Natural killer cell (primary cell): ENCODE measurements at regions not wholly inside any gene's neighbourhood (a gene's known extent, or its start where the extent isn't known, plus 50 kb on each side); places are given as distances from the start of the nearest gene placed in this dataset.
"Not testable (repeated sequence)": the region's sequence is repeated elsewhere in the genome, so short reads cannot be mapped to it uniquely, and the experiment has no call there.

Source experiments
- ATAC-seq, 3 donors: fragments of 150-1000 bp in 2 of 3; fragments of 200-7000 bp in 1 of 3; cut with Tn5 transposase; 1 replicate in 1 of 3; 2 replicates in 2 of 3; pipeline ENCODE4 v1.10.0; 2021; ENCODE audit warnings: mild to moderate bottlenecking in 2 of 3, moderate library complexity in 2 of 3
- DNase-seq, 2 donors: peaks; one replicate each; pipeline versions ENCODE4 v3.0.0 to v3.0.0-alpha.2; 2013 to 2021; ENCODE audit warnings: mixed read lengths in 1 of 2
- H3K27ac ChIP-seq: one replicate; pipeline ENCODE4 v1.5.1; 2013; ENCODE audit warnings: mild to moderate bottlenecking, low read length
- H3K27me3 ChIP-seq: one replicate; pipeline ENCODE4 v1.6.1; 2013; ENCODE audit warnings: low read length; ENCODE audit not compliant: control insufficient read depth, insufficient read depth
- H3K36me3 ChIP-seq: one replicate; pipeline ENCODE4 v1.6.1; 2013; ENCODE audit warnings: low read length; ENCODE audit not compliant: control insufficient read depth, insufficient read depth
- H3K4me1 ChIP-seq: one replicate; pipeline ENCODE4 v1.6.1; 2013; ENCODE audit warnings: low read length; ENCODE audit not compliant: control insufficient read depth, insufficient read depth
- H3K4me3 ChIP-seq: one replicate; pipeline ENCODE4 v1.5.1; 2013; ENCODE audit warnings: low read length
- H3K9me3 ChIP-seq: one replicate; pipeline ENCODE4 v1.6.1; 2013; ENCODE audit warnings: low read length; ENCODE audit not compliant: control insufficient read depth, insufficient read depth
- H3K27ac Mint-ChIP-seq, 2 donors: one replicate each; pipeline ENCODE4 v1.8.0; 2022; ENCODE audit warnings: mild to moderate bottlenecking in 2 of 2, mixed read lengths in 2 of 2, moderate library complexity in 1 of 2
- H3K27me3 Mint-ChIP-seq, 2 donors: one replicate each; pipeline ENCODE4 v1.8.0; 2022; ENCODE audit warnings: low read depth in 2 of 2, mixed read lengths in 2 of 2
- H3K36me3 Mint-ChIP-seq: one replicate; pipeline ENCODE4 v1.8.0; 2022; ENCODE audit warnings: mixed read lengths
- H3K4me1 Mint-ChIP-seq, 2 donors: one replicate each; pipeline ENCODE4 v1.8.0; 2022; ENCODE audit warnings: mixed read lengths in 2 of 2
- H3K4me3 Mint-ChIP-seq: one replicate; pipeline ENCODE4 v1.8.0; 2022; ENCODE audit warnings: mild to moderate bottlenecking, moderate library complexity, mixed read lengths
- H3K9me3 Mint-ChIP-seq, 2 donors: one replicate each; pipeline ENCODE4 v1.8.0; 2022; ENCODE audit warnings: mixed read lengths in 2 of 2
- WGBS: methylation state at CpG from one replicate; pipeline ENCODE4 v1.1.7; 2013; ENCODE audit warnings: missing lambda C conversion rate; ENCODE audit not compliant: insufficient coverage; 5-methylcytosine and 5-hydroxymethylcytosine counted together
- intact Hi-C: fragments of 100-400 bp; cut with micrococcal nuclease; formaldehyde crosslinking; loops from one replicate; pipeline ENCODE4 v1.14.2; 2022
- TF ChIP-seq, protein P1 (sequence below): fragments of 200-600 bp; IDR thresholded peaks from one replicate; pipeline ENCODE4 v1.8.0; 2022; ENCODE audit warnings: antibody characterized with exemption

DNA sequence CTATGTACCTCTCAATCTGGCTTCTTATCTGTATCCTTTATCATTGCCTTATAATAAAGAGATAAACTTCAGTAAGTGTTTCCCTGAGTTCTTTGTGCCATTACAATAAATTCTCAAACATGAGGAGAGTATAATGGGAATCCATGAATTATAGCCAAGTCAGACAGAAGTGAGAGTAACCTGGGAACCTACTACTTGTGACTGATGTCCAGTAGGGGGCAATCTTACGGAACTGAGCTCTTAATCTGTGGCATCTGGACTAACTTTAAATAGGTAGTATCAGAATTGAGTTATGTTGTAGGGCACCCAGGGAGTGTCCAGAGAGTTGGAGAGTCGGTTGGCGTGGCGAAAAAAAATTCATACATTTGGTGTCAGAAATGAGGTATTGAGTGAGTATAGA, 542.6 kb downstream of the ZBBX start:
- no peaks in the 10 kb centered on the region for H3K36me3 Mint-ChIP-seq
- ATAC-seq: no peak
- H3K27me3 Mint-ChIP-seq: no peaks in the 10 kb centered on the region
- H3K4me3 Mint-ChIP-seq: no peak overlapping the region
- H3K27me3 ChIP-seq: no peaks in the 10 kb centered on the region
- DNase-seq: no peak
- TF ChIP-seq, protein P1, sequence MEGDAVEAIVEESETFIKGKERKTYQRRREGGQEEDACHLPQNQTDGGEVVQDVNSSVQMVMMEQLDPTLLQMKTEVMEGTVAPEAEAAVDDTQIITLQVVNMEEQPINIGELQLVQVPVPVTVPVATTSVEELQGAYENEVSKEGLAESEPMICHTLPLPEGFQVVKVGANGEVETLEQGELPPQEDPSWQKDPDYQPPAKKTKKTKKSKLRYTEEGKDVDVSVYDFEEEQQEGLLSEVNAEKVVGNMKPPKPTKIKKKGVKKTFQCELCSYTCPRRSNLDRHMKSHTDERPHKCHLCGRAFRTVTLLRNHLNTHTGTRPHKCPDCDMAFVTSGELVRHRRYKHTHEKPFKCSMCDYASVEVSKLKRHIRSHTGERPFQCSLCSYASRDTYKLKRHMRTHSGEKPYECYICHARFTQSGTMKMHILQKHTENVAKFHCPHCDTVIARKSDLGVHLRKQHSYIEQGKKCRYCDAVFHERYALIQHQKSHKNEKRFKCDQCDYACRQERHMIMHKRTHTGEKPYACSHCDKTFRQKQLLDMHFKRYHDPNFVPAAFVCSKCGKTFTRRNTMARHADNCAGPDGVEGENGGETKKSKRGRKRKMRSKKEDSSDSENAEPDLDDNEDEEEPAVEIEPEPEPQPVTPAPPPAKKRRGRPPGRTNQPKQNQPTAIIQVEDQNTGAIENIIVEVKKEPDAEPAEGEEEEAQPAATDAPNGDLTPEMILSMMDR: no peak
- no peaks in the 10 kb centered on the region for H3K36me3 ChIP-seq
- H3K9me3 Mint-ChIP-seq: peaks cover 6 to 7% of the 10 kb centered on the region in 2 donors
- H3K27ac ChIP-seq: no peak overlapping the region
- no peaks in the 10 kb centered on the region for H3K9me3 ChIP-seq
- no peaks in the 10 kb centered on the region for H3K4me1 Mint-ChIP-seq
- WGBS: 82% methylated on average over 4 of the region's 4 CpGs
- intact Hi-C loops: no loop called here
- no peaks in the 10 kb centered on the region for H3K4me1 ChIP-seq
- H3K4me3 ChIP-seq: no peak overlapping the region
- no peak overlapping the region for H3K27ac Mint-ChIP-seq

DNA sequence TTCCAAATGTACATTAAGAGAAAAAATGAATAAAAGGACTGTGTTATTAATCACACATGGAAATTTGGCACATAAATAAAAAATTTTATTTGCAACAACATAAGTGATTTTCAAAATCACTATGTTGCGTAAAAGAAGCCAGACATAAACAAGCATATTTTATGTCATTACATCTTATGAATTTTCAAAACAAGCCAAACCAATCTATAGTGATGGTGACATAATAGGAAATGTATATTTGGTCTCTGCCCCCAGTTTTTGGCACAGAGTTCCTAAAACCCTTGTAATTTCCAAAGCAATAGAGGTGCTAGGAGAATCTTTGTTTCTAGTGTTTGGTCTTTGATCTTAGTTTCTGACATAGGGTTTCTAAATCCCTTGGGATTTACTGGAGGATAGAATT, 543.3 kb downstream of the ZBBX start:
- Mint-ChIP-seq H3K4me3 (no peak overlapping the region), H3K4me1 (no peaks in the 10 kb centered on the region), H3K36me3 (no peaks in the 10 kb centered on the region), H3K27me3 (no peaks in the 10 kb centered on the region), H3K27ac (no peak overlapping the region), H3K9me3 (peaks cover 7 to 9% of the 10 kb centered on the region in 2 donors)
- TF ChIP-seq, protein P1: no peak
- no peaks in the 10 kb centered on the region for H3K4me1 ChIP-seq
- no peak for ATAC-seq
- H3K4me3 ChIP-seq: no peak overlapping the region
- intact Hi-C loops: no loop called here
- DNase-seq: no peak
- no peaks in the 10 kb centered on the region for H3K36me3 ChIP-seq
- H3K27me3 ChIP-seq: no peaks in the 10 kb centered on the region
- no peaks in the 10 kb centered on the region for H3K9me3 ChIP-seq
- no peak overlapping the region for H3K27ac ChIP-seq
- WGBS: no CpG with 5 or more reads among the region's 1 CpG

DNA sequence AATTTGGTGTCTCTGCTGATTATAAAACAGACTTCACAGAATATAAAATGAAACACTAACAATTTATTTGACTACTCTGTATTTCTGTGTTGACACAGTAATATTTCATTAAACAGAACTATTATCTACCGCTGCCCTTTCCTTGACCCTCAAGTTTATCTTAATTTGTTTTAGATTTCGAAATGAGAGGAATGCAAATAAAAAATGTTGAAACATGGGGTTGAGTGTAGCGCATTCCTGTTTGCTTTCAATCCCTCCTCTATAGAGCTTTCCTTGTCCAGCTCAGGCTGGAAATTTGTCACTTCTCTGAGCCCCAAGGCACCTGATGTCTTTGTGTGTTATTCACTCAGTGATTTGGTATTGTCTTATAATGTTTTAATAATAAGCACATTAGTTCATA, 550.2 kb downstream of the ZBBX start:
- no peak for DNase-seq
- TF ChIP-seq, protein P1: no peak
- peaks cover 7 to 8% of the 10 kb centered on the region in 2 donors for H3K9me3 Mint-ChIP-seq
- no peak overlapping the region for H3K4me3 Mint-ChIP-seq
- no CpG with 5 or more reads among the region's 3 CpGs for WGBS
- H3K27ac ChIP-seq: no peak overlapping the region
- ATAC-seq: no peak
- H3K4me1 ChIP-seq: no peaks in the 10 kb centered on the region
- H3K27me3 ChIP-seq: no peaks in the 10 kb centered on the region
- H3K27ac Mint-ChIP-seq: no peak overlapping the region
- H3K4me1 Mint-ChIP-seq: no peaks in the 10 kb centered on the region
- intact Hi-C loops: no loop called here
- H3K27me3 Mint-ChIP-seq: no peaks in the 10 kb centered on the region
- no peaks in the 10 kb centered on the region for H3K9me3 ChIP-seq
- H3K36me3 ChIP-seq: no peaks in the 10 kb centered on the region
- H3K36me3 Mint-ChIP-seq: no peaks in the 10 kb centered on the region
- H3K4me3 ChIP-seq: no peak overlapping the region

DNA sequence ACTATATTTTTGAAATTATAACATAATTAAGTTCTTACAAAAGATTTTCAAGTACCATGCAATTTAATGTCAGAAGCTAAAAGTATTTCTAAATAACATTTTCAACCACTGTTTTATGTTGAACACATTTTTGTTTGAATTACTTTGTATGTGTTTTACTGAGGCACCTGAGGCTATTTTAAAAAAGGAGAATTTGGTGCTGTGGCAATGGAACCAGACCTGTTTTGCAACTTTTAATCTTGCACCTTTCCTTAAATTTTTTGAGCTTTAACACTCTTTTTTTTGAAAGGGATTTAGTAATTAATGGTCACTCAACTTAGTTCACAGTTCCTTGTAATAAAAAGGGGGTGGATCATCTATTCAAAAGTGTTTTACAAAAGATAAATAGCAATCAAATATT, 561.6 kb downstream of the ZBBX start:
- no peaks in the 10 kb centered on the region for H3K4me1 ChIP-seq
- TF ChIP-seq, protein P1: no peak
- no peaks in the 10 kb centered on the region for H3K27me3 ChIP-seq
- Mint-ChIP-seq H3K4me1 (no peaks in the 10 kb centered on the region), H3K27ac (no peak overlapping the region), H3K9me3 (peaks cover 12 to 15% of the 10 kb centered on the region in 2 donors), H3K36me3 (no peaks in the 10 kb centered on the region), H3K27me3 (no peaks in the 10 kb centered on the region), H3K4me3 (no peak overlapping the region)
- H3K36me3 ChIP-seq: no peaks in the 10 kb centered on the region
- intact Hi-C loops: no loop called here
- H3K27ac ChIP-seq: no peak overlapping the region
- no peak for DNase-seq
- H3K4me3 ChIP-seq: no peak overlapping the region
- no peak for ATAC-seq
- H3K9me3 ChIP-seq: peaks cover 3% of the 10 kb centered on the region

DNA sequence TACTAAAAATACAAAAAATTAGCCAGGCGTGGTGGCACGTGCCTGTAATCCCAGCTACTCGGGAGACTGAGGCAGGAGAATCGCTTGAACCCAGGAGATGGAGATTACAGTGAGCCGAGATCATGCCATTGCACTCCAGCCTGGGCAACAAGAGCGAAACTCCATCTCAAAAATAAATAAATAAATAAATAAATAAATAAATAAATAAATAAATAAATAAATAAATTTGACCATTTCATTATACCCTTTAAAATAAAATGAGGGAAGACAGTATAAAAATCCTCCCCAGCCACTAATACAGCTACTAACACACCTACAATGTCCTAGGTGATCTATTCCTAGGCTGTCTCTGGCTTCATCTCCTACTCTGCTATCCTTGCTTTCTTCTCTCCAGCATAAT, 562.8 kb downstream of the ZBBX start:
- ATAC-seq, H3K27me3 Mint-ChIP-seq, H3K4me1 Mint-ChIP-seq, H3K36me3 ChIP-seq, H3K4me3 Mint-ChIP-seq, H3K4me1 ChIP-seq, H3K36me3 Mint-ChIP-seq, H3K27ac ChIP-seq, H3K4me3 ChIP-seq, intact Hi-C loops, H3K9me3 ChIP-seq, H3K27me3 ChIP-seq, H3K27ac Mint-ChIP-seq, DNase-seq: not testable (repeated sequence)
- H3K9me3 Mint-ChIP-seq: peaks cover 17 to 18% of the 10 kb centered on the region in 2 donors
- no CpG with 5 or more reads among the region's 6 CpGs for WGBS
